HCT116 (cell line): ENCODE measurements at regions not wholly inside any gene's neighbourhood (a gene's known extent, or its start where the extent isn't known, plus 50 kb on each side); places are given as distances from the start of the nearest gene placed in this dataset.
A peak's percentile ranks its signal among the peaks of the same experiment; 100 is the strongest.

Source experiments
- ATAC-seq: fragments of 200-7000 bp; cut with Tn5 transposase; 2 replicates; pipeline ENCODE4 v1.9.1; 2020; ENCODE audit warnings: mild to moderate bottlenecking, moderate library complexity
- BruUV-seq: library from RNA; stranded (reverse); fragments of 400-500 nt; replicated peaks from 2 replicates; lab custom pipeline; 2021; lab: Mats Ljungman, UMichigan
- CTCF ChIA-PET: fragments of 300-600 bp; sonication (Branson Sonifier 250); formaldehyde crosslinking; loops from one replicate; lab custom pipeline; 2021; ENCODE audit warnings: antibody characterized with exemption; lab: Charles Lee
- POLR2A ChIA-PET: fragments of 300-600, 350-600 bp; sonication (Branson Sonifier 250); formaldehyde crosslinking; loops from one replicate; lab custom pipeline; 2021; ENCODE audit warnings: antibody characterized with exemption; lab: Charles Lee
- RAD21 ChIA-PET, 2 experiments: fragments of 300-600 bp; sonication (Branson Sonifier 250); formaldehyde crosslinking; loops; one replicate each; lab custom pipeline; 2023; ENCODE audit warnings: low total read pairs in 2 of 2; ENCODE audit not compliant: uncharacterized antibody in 2 of 2, unreplicated experiment in 2 of 2, low non-redundant PET in 1 of 2; lab: Charles Lee
- DNase-seq: peaks from one replicate; pipeline ENCODE4 v3.0.0-alpha.2; 2010; ENCODE audit warnings: low read depth, low spot score
- H2AFZ ChIP-seq: fragments of 200-600 bp; shearing (Covaris generic), sonication (generic); 2 replicates; pipeline ENCODE4 v1.6.1; 2017; ENCODE audit warnings: low read depth, mixed run types, mixed read lengths, antibody characterized with exemption, low read length; ENCODE audit not compliant: poor library complexity, severe bottlenecking
- H3K27ac ChIP-seq: 2 replicates; pipeline ENCODE4 v1.5.1; 2012; ENCODE audit warnings: low read depth, low read length
- H3K27me3 ChIP-seq: fragments of 200-600 bp; sonication (generic); 2 replicates; pipeline ENCODE4 v1.6.1; 2016; ENCODE audit warnings: mixed run types, low read length, mixed read lengths; ENCODE audit not compliant: insufficient read depth
- H3K36me3 ChIP-seq, 2 experiments: fragments of 200-500 bp in 1 of 2; fragments of 200-600 bp in 1 of 2; sonication (Bioruptor generic) in 1 of 2; sonication (generic) in 1 of 2; 2 replicates each; pipeline versions ENCODE4 v1.5.1 to v1.6.1; 2014 to 2016; ENCODE audit warnings: low read length in 2 of 2, inconsistent platforms in 1 of 2, mixed read lengths in 1 of 2, mixed run types in 1 of 2; ENCODE audit not compliant: insufficient read depth in 2 of 2, control insufficient read depth in 1 of 2
- H3K4me1 ChIP-seq, 2 experiments: fragments of 200-600 bp in 1 of 2; sonication (generic) in 1 of 2; 2 replicates each; pipeline versions ENCODE4 v1.5.1 to v1.6.1; 2012 to 2017; ENCODE audit warnings: low read length in 2 of 2, inconsistent platforms in 1 of 2, mild to moderate bottlenecking in 1 of 2, mixed read lengths in 1 of 2, mixed run types in 1 of 2, moderate library complexity in 1 of 2; ENCODE audit not compliant: insufficient read depth in 2 of 2, control insufficient read depth in 1 of 2
- H3K4me2 ChIP-seq: fragments of 200-600 bp; sonication (generic); 2 replicates; pipeline ENCODE4 v1.6.1; 2017; ENCODE audit warnings: mixed run types, low read length, mixed read lengths
- H3K4me3 ChIP-seq, 2 experiments: fragments of 200-600 bp in 1 of 2; sonication (generic) in 1 of 2; replicated peaks in 1 of 2; 2 replicates each; pipeline ENCODE4 v1.5.1; 2011 to 2016; ENCODE audit warnings: low read length in 2 of 2, control low read depth in 1 of 2, low read depth in 1 of 2, mild to moderate bottlenecking in 1 of 2, mixed read lengths in 1 of 2, mixed run types in 1 of 2
- H3K79me2 ChIP-seq: fragments of 200-600 bp; sonication (generic); 2 replicates; pipeline ENCODE4 v1.6.1; 2017; ENCODE audit warnings: mild to moderate bottlenecking, mixed run types, low read length, moderate library complexity, mixed read lengths; ENCODE audit not compliant: insufficient read depth
- H3K9ac ChIP-seq: fragments of 200-600 bp; sonication (generic); 2 replicates; pipeline ENCODE4 v1.6.1; 2016; ENCODE audit warnings: low read length, mixed read lengths
- H3K9me2 ChIP-seq: fragments of 200-600 bp; sonication (generic), shearing (Covaris generic); 2 replicates; pipeline ENCODE4 v1.6.1; 2017; ENCODE audit warnings: mixed run types, mild to moderate bottlenecking, moderate library complexity; ENCODE audit not compliant: insufficient read depth
- H3K9me3 ChIP-seq, 2 experiments: fragments of 200-500 bp in 1 of 2; fragments of 200-600 bp in 1 of 2; sonication (Bioruptor generic) in 1 of 2; sonication (generic) in 1 of 2; 2 replicates each; pipeline ENCODE4 v1.6.1; 2014 to 2017; ENCODE audit warnings: low read length in 2 of 2, mixed read lengths in 2 of 2, inconsistent platforms in 1 of 2, low read depth in 1 of 2, mild to moderate bottlenecking in 1 of 2, mixed run types in 1 of 2, moderate library complexity in 1 of 2; ENCODE audit not compliant: control insufficient read depth in 1 of 2, insufficient read depth in 1 of 2
- H4K20me1 ChIP-seq: fragments of 200-600 bp; sonication (generic), shearing (Covaris generic); 2 replicates; pipeline ENCODE4 v1.6.1; 2017; ENCODE audit warnings: mixed run types, mild to moderate bottlenecking, moderate library complexity; ENCODE audit not compliant: insufficient read depth
- ATF3 ChIP-seq: IDR thresholded peaks from 2 replicates; pipeline ENCODE4 v1.6.1; 2012
- CBX3 ChIP-seq: IDR thresholded peaks from 2 replicates; pipeline ENCODE4 v1.6.1; 2012; ENCODE audit warnings: low read depth
- CEBPB ChIP-seq: IDR thresholded peaks from 2 replicates; pipeline ENCODE4 v1.6.1; 2012; ENCODE audit warnings: low read depth
- EGR1 ChIP-seq: IDR thresholded peaks from 2 replicates; pipeline ENCODE4 v1.6.1; 2012; ENCODE audit warnings: low read depth
- ELF1 ChIP-seq: IDR thresholded peaks from 2 replicates; pipeline ENCODE4 v1.6.1; 2012; ENCODE audit warnings: low read depth, borderline replicate concordance
- EZH2 ChIP-seq: fragments of 200-600 bp; sonication (generic); IDR thresholded peaks from 2 replicates; pipeline ENCODE4 v1.6.1; 2017; ENCODE audit warnings: antibody characterized with exemption, mixed run types
- FOSL1 ChIP-seq: IDR thresholded peaks from 2 replicates; pipeline ENCODE4 v1.6.1; 2012; ENCODE audit warnings: low read depth
- JUND ChIP-seq: IDR thresholded peaks from 2 replicates; pipeline ENCODE4 v1.6.1; 2012
- MAX ChIP-seq: IDR thresholded peaks from 2 replicates; pipeline ENCODE4 v1.6.1; 2012
- POLR2A ChIP-seq: IDR thresholded peaks from 2 replicates; pipeline ENCODE4 v1.7.0; 2011; ENCODE audit warnings: borderline replicate concordance; ENCODE audit not compliant: insufficient read depth, insufficient read length; ENCODE audit errors: extremely low read depth
- RAD21 ChIP-seq: IDR thresholded peaks from 2 replicates; pipeline ENCODE4 v1.6.1; 2012; ENCODE audit warnings: low read depth, mild to moderate bottlenecking
- REST ChIP-seq: IDR thresholded peaks from 2 replicates; pipeline ENCODE4 v1.6.1; 2012; ENCODE audit warnings: low read depth
- SP1 ChIP-seq: IDR thresholded peaks from 2 replicates; pipeline ENCODE4 v1.6.1; 2012; ENCODE audit warnings: low read depth
- SRF ChIP-seq: IDR thresholded peaks from 2 replicates; pipeline ENCODE4 v1.6.1; 2012; ENCODE audit warnings: low read depth
- TCF7L2 ChIP-seq: IDR thresholded peaks from 2 replicates; pipeline ENCODE4 v1.7.0; 2011; ENCODE audit warnings: borderline replicate concordance, inconsistent platforms; ENCODE audit not compliant: insufficient read depth, insufficient read length; ENCODE audit errors: extremely low read depth
- YY1 ChIP-seq: IDR thresholded peaks from 2 replicates; pipeline ENCODE4 v1.6.1; 2011; ENCODE audit warnings: low read length, low read depth, moderate library complexity, mild to moderate bottlenecking; ENCODE audit not compliant: insufficient replicate concordance; ENCODE audit errors: extremely low read depth
- ZFX ChIP-seq: fragments of 450-650 bp; IDR thresholded peaks from 2 replicates; pipeline ENCODE4 v1.6.1; 2017
- ZNF274 ChIP-seq: fragments of 200-500 bp; sonication (Bioruptor generic); IDR thresholded peaks from 2 replicates; pipeline ENCODE4 v1.6.1; 2014; ENCODE audit warnings: mild to moderate bottlenecking, low read depth, low read length, inconsistent platforms
- intact Hi-C: fragments of 100-400 bp; cut with micrococcal nuclease; formaldehyde crosslinking; loops from 2 replicates; pipeline ENCODE4 v1.10.0; 2022

- no peak for TF ChIP-seq ELF1
- TF ChIP-seq JUND, result peak; percentile 81
- no peak for TF ChIP-seq EZH2
These were observed 77.2 kb upstream of the FTH1 start (continued) for GRCh38 chr11:62044639-62045121.

- no TSS peak for BruUV-seq
- no peaks in the 10 kb centered on the region for H3K36me3 ChIP-seq
- H3K4me2 ChIP-seq, result no peak overlapping the region
- no peaks in the 10 kb centered on the region for H3K79me2 ChIP-seq
- intact Hi-C loops, result no loop called here
- H3K4me3 ChIP-seq, result no peak overlapping the region
- no peak overlapping the region for H3K9ac ChIP-seq
- H3K9me3 ChIP-seq, result no peaks in the 10 kb centered on the region
- ATAC-seq (no peak), DNase-seq (no peak)
- H3K9me2 ChIP-seq, result no peaks in the 10 kb centered on the region
- peaks cover 0 to 31% of the 10 kb centered on the region in 2 experiments; a peak in 2 of 4 replicates for H3K4me1 ChIP-seq
- ChIA-PET POLR2A (no interaction called here), CTCF (no interaction called here), RAD21 (no interaction called here)
- no peaks in the 10 kb centered on the region for H3K27me3 ChIP-seq
- H2AFZ ChIP-seq, result no peak overlapping the region
- H4K20me1 ChIP-seq, result no peaks in the 10 kb centered on the region
- H3K27ac ChIP-seq, result no peak overlapping the region
- TF ChIP-seq ZFX (no peak), REST (no peak), CEBPB (no peak), RAD21 (no peak), SP1 (no peak), CBX3 (no peak), YY1 (no peak), MAX (no peak), JUND (no peak), TCF7L2 (no peak), POLR2A (no peak), ATF3 (no peak), EGR1 (no peak), SRF (no peak), ZNF274 (no peak), ELF1 (no peak), FOSL1 (no peak), EZH2 (no peak)
These were observed 67.9 kb upstream of the FTH1 start for GRCh38 chr11:62035293-62035692.
